HG03103 (cell line): ENCODE measurements at regions not wholly inside any gene's neighbourhood (a gene's known extent, or its start where the extent isn't known, plus 50 kb on each side); places are given as distances from the start of the nearest gene placed in this dataset.

ENCODE experiments used
- ATAC-seq: cut with Tn5 transposase; IDR thresholded peaks from one replicate; pipeline ENCODE4 v1.9.1; 2021; ENCODE audit warnings: low read depth; ENCODE audit not compliant: unreplicated experiment

- ATAC-seq = no peak
Observed at GRCh38 chr3:194768586-194768985, 82.9 kb downstream of the FAM43A start.

DNA sequence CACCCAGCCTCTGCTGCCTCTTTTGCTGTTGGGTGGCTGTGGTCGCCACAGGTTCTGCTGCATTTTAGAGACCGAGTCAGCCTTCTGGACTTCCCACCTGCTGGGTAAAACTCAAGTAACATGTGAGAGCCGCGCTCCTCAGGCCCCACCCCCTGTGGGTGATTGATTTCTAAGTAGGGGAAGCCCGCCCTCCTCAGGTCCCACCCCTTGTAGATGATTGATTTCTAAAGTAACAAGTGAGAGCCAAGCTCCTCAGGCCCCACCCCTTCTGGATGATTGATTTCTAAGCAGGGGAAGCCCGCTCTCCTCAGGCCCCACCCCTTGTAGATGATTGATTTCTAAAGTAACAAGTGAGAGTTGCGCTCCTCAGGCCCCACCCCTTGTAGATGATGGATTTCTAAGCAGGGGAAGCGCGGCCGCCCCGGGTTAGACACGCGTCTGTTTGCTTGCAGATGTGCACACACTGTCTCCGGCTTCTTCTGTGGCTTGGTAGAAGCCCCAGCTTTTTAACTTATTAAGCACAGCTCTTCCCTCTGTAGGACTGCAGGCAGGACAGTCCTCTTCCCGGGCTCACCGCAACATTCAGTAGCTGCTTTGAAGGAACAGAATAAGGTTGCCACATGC, 83.4 kb downstream of the FAM43A start:
- peak; percentile 94 for ATAC-seq

DNA sequence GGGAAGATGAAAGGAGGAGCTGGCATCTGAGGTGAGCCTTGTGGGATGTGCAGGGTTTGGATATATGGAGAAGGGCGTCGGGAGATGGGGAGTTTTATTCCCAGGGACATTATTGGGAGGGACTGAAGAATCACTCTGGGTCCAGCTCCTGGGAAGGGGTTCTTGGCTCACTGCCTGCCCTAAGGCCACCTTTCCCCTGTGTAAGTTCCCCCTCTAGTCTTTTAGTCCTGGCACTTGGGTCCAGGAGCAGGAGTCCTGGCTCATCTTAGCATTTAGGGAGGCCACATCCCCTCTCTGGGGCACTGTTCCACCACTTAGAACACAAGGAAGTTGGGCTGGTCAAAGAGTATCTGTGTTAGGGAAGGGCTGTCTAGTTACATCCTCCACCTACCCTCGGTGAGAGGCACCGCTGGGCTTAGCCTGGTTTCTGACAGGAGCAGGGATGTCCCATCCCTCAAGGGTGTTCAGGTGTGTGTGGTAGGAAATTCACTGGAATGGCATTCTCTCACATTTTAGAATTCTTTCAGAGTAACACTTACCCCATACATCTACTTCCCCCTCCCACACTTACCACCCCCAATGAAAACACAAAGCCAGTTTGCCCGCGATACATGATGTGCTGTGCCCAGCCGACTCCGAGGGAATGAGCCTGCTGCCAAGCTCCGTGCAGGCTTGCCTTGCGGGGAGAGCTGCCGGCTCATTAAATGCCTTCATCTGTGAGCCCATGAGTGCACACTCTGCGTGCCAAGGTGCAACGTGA, 86.7 kb downstream of the FAM43A start:
- no peak for ATAC-seq

DNA sequence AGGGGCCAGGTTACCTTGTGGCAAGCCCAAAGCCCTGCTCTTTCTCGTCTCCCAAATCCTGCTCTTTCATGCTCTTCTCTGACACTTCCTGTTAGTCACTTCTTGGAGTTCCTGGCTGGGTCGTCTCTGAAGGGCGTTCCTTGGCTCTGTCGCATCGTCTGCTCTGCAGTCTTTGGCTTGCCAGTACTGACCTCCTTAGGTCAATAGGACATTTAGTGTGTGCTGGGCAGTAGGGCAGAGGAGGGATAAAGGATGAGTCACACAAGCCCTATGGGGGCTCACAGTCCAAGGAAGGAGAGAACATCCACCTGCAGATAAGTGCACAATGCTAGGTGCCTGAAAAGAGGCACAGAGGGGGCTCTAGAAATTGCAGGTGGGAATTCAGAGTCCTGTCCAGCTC, 87.5 kb downstream of the FAM43A start:
- ATAC-seq = no peak

- ATAC-seq = no peak
Observed at GRCh38 chr3:194773771-194774455, 88.2 kb downstream of the FAM43A start.

DNA sequence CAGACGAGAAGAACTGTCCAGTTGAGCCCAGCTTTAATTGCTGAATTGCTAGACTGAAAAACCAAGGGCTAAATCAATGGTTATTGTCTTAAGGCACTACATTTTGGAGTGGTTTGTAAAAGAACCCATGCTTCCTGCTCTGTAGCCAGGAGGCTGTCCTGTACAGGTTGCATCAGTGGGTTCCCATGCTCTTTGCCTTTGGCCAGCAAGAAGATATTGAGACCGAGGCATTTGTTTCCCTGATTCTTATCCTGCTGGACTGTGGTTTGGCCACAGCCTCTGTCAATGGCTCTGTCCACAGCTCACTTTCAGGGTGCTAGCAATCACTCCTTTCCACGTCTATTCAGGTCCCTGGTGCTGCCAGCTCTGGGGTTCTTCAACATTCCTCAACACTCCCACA, 89.6 kb downstream of the FAM43A start:
- no peak for ATAC-seq

DNA sequence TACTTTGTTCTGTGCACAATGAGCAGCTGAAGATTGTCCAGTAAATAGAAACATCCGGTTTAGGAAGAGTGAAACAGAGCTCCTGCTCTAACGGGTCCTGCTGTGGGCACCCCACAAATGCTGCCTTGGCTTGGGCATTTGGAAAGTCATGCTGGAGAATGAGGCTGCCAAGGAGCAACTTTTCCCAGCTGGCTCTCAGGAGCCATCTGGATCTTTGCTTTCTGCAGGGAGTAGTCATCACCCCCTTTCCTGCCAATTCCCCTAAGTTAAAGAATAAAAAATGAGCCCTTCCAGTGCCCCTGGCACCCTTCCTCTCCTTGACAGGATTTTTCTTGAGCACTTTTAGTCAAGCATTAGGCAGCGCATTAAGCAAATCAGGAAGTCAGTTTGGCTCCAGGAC, 90.0 kb downstream of the FAM43A start:
- no peak for ATAC-seq

DNA sequence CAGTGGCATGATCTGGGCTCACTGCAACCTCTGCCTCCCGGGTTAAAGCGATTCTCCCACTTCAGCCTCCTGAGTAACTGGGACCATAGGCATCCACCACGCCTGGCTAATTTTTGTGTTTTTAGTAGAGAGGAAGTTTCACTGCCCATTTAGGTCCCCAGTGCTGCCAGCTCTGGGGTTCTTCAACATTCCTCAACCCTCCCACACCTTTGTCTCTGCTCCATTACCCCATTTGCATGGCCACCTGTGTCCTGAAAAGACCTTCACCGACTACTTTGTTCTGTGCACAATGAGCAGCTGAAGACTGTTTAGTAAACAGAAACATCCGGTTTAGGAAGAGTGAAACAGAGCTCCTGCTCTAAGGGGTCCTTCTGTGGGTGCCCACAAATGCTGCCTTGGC, 92.0 kb downstream of the FAM43A start:
- no peak for ATAC-seq

GRCh38 chr3:194779729-194780224, 94.1 kb downstream of the FAM43A start:
- ATAC-seq = no peak

DNA sequence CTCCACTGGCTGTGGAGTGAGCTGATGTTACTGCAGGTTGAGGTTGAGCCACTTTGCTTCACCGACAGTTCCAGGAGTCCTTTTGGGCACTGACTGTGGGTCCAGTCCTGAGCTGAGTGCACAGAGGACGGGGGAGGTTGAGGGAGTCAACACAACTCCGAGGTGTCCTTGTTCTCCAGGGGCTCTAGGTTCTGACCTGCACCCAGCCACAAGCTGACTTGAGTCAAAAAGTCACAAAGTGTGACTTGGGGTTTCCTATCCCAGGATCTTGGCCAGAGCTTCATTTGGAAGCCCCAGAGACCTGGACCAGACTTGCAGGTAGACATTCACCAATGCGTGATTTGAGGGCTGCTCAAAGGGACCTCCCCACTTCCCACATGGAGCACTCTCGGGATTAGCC, 95.0 kb downstream of the FAM43A start:
- ATAC-seq = no peak

DNA sequence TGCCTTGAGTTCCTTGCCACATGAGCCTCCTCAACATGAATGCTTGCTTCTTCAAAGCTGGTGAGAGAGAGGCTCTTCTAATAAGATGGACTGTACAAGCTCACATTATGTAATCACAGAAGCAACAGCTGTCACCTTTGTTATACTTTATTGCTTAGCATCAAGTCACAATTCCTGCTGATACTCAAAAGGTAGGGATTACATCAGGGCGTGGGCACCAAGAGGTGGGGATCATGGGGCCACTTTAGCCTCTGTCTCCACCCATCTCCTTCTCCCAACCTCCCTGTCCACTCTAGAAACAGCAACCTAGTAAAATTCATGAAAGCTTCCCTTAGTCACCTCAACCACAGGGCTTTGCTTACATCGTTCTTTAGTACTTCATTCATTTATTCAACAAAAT, 95.9 kb downstream of the FAM43A start:
- no peak for ATAC-seq

DNA sequence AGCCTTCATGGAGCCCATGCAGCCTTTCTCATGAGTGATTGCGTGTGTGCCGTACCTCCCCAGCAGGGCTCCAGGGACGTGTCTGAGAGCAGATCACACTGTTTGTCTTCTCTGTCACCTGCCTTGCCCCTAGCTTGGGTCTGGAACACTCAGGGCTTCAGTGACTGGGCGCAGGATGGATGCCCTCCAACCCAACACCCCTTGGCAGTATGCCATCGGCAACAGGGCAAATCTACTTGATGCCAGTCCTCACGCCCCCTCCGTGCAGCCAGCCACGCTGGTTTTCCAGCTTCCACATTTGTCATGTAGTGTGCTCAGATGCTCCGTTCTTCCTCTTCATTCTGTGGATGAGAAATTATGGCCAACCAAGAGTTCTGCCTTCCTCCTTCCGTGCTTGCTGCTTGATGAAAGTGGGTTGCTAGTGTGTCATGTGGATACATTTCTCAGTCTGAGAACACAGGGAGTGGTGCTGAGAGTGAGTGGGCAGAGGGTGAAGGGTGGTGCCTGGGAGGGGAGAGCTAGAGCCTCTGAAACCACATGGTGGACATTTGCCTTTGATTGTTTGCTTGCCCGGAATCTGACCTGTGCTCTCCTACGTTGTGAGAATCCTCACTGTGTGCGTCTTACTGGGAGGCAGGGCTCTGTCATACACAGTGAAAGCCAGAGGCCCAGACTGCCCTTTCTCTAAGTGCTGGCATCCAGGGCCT, 97.2 kb downstream of the FAM43A start:
- ATAC-seq = no peak

GRCh38 chr3:194784361-194784760, 98.7 kb downstream of the FAM43A start:
- ATAC-seq = no peak

GRCh38 chr3:194785315-194785714, 99.6 kb downstream of the FAM43A start:
- no peak for ATAC-seq

- ATAC-seq = no peak
Observed at GRCh38 chr3:194787072-194787471, 101.4 kb downstream of the FAM43A start.

DNA sequence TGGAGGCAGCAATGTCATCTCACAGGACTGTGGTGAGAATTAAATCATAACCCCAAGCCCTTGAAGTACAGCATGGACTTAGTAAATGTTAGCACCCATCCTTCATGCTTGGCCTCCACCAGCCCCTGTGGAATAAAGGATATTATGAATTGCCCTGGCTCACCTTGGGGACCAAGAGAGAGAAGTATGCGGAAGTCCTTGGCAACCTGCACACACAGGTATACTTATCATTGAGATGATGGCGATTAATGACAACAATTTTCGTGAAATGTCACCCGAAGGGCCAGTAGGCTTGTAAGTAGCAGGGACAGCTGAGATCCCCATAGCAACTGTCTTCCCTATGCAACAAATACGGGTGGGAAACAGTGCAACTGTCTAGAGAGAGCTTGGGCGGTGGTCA, 102.0 kb downstream of the FAM43A start:
- no peak for ATAC-seq

DNA sequence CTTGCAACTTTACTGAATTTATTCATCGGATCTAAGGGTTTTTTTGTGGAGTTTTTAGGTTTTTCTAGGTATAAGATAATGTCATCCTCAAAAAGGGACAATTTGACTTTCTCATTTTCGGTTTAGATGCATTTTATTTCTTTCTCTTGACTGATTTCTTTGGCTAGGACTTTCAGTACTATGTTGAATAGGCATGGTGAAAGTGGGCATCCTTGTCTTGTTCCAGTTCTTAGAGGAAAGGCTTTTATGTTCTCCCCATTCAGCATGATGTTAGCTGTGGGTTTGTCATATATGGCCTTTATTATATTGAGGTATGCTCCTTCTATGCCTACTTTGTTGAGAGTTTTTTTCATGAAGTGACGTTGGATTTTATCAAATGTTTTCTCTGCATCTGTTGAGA, 106.7 kb downstream of the FAM43A start:
- ATAC-seq = no peak

GRCh38 chr3:194797555-194798250, 112.0 kb downstream of the FAM43A start:
- ATAC-seq = no peak

DNA sequence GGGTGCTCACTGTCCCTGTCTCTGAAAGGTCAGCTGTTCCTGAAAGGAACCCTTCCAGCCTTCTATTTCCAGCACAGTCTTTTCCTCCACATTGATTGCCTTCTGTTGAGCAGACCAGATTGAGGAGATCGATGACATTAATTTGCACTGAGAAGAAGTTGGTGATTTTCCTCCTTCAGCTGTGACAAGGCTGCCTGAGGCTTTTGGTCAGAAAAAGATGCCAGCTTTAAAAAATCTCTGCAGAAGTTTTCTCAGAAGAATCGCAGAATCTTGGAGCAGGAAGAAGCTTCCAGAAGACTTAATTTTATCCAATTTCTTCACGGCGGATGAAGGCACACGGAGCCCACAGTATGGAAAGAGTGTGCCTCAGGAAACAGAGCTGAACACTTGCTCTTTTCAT, 112.8 kb downstream of the FAM43A start:
- no peak for ATAC-seq

DNA sequence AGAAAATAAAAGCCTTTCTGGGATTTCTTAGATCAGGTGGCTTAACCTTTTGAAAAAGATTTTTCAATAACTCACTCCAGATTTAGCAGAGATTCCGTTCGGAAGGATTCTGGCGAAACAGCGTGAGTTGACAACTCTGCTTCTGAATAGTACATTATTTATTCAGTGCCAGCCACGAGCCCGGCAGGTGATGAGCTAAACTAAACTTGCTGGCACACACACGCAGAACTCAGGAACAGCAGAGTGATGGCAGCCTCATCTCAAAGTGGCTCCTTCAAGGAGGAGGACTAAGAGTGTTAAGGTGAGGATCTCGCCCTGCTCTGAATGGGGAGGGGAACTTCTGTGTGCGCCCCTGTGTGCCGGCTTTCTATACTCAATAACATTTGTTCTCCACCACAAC, 114.3 kb downstream of the FAM43A start:
- no peak for ATAC-seq
